DOHH2 (cell line): ENCODE measurements at regions not wholly inside any gene's neighbourhood (a gene's known extent, or its start where the extent isn't known, plus 50 kb on each side); places are given as distances from the start of the nearest gene placed in this dataset.

ENCODE experiments used
- CTCF ChIP-seq: fragments of 200-600 bp; sonication (generic); IDR thresholded peaks from one replicate; pipeline ENCODE4 v1.5.1; 2014; ENCODE audit warnings: antibody characterized with exemption, mild to moderate bottlenecking, low read depth, low read length; ENCODE audit not compliant: poor library complexity, severe bottlenecking
- EZH2phosphoT487 ChIP-seq: fragments of 200-600 bp; sonication (generic); IDR thresholded peaks from 2 replicates; pipeline ENCODE4 v1.6.1; 2017; ENCODE audit warnings: borderline replicate concordance, mild to moderate bottlenecking, antibody characterized with exemption, low read length, moderate library complexity, mixed read lengths

- TF ChIP-seq CTCF, result no peak
- TF ChIP-seq EZH2phosphoT487, result no peak
Measured at GRCh38 chr4:26065833-26066232, 151.8 kb downstream of the SMIM20 start.
